HG03066 (cell line): ENCODE measurements at regions not wholly inside any gene's neighbourhood (a gene's known extent, or its start where the extent isn't known, plus 50 kb on each side); places are given as distances from the start of the nearest gene placed in this dataset.
"Not testable (repeated sequence)": the region's sequence is repeated elsewhere in the genome, so short reads cannot be mapped to it uniquely, and the experiment has no call there.

ENCODE experiments used
- ATAC-seq: cut with Tn5 transposase; IDR thresholded peaks from one replicate; pipeline ENCODE4 v1.9.1; 2021; ENCODE audit warnings: low read depth; ENCODE audit not compliant: unreplicated experiment

DNA sequence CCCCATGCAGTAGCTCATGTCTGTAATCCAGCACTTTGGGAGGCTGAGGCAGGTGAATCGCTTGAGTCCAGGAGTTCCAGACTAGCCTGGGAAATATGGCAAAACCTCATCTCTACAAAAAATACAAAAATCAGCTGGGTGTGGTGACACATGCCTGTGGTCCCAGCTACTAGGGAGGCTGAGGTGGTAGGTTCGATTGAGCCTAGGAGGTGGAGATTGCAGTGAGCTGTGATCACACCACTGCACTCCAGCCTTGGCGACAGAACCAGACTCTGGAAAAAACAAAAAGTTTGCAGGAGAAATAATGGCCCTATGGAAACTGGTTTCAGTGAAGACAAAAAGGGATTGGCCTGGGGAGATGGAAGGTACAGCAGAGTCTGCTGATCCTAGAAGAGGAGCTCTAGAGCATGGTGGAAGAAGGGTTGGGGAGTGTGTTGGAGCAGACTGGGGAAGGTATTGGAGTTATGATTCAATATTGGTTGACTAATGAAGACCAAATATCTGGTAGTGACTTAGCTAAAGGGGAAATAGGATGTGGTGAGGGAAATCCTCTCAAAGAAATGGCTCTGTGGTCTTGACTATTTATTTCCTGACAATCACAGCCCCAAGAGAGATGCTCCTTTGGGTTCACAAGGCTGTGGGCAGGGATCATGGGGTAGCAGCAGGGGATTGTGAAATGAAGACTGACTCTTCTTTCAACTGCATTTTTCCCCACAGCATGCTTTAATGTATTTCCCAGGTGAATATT is 281.9 kb downstream of the UTRN start:
- no peak for ATAC-seq

GRCh38 chr6:144568241-144568640 is 283.1 kb downstream of the UTRN start:
- ATAC-seq, result no peak

GRCh38 chr6:144572541-144572940 is 287.4 kb downstream of the UTRN start:
- ATAC-seq, result not testable (repeated sequence)

GRCh38 chr6:144574796-144575195 is 289.7 kb downstream of the UTRN start:
- ATAC-seq, result no peak

GRCh38 chr6:144575327-144575726 is 290.2 kb downstream of the UTRN start:
- no peak for ATAC-seq

- no peak for ATAC-seq
These were observed 291.7 kb downstream of the UTRN start for GRCh38 chr6:144576871-144577270.

GRCh38 chr6:144578385-144579350 is 293.5 kb downstream of the UTRN start:
- ATAC-seq, result no peak

GRCh38 chr6:144580039-144580438 is 294.9 kb downstream of the UTRN start:
- ATAC-seq, result no peak

- no peak for ATAC-seq
These were observed 295.6 kb downstream of the UTRN start for GRCh38 chr6:144580771-144581170.

DNA sequence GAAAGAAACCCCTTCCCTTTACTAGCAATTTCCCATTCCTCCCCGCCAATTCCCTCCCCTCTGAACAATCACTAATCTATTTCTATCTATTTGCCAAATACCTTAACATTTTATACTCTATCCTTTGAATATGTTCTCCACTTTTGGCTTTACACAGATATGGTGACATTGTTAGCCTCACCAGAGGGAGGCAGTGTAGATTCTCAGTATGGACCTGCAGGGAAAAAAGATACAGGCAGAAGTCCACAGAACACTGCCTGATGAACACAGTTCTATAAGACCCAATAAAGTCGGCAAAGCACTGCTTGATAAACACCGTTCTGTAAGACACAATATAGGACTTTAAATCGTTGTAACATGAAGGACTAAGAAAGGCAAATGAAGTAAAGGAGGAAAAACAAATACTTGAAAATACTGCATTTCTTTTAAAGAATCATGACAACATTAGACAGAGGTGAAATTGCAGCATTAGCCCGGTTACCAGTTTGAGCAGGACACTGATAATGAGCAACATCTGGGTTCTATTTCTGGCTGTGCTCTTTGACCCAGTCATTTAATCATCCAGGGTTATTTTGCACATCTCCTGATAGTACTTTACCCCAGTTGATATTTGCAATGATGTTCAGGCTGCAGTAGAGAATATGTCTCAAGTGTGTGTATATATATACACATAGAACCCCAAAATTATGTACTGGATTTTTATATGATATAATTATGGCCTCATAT is 296.8 kb downstream of the UTRN start:
- no peak for ATAC-seq

DNA sequence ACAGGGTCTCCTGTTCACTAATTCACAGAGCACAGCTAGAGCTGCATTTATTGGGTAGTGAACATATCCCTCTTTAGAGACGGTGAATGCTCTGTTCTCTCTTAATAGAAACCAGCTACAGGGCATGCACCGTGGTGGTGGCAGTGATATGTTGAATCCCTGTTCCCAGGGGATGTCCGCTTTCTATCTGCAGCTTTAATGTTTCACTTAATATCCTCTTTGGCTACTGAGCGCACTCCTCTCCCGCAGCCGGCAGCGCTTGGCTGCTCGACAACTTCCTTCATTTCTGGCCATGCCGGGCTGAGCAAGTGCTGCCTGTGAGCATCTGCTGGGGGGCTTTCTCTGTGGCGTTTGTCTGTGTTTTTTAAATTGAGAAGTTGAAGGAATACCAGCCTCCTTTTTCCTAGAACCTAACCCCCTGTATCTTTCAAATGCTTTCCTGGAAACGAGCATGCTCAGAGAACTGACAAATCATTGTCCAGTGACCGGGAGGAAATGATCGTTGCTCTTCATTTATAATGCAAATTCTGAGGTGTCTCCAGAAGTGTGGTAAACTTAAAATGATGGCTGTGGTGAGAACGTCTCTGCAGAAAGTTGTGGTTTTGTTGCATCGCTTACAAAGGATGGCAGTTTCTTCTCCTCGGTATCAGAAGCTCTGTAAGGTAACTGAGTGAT is 297.9 kb downstream of the UTRN start:
- ATAC-seq, result peak; percentile 95

DNA sequence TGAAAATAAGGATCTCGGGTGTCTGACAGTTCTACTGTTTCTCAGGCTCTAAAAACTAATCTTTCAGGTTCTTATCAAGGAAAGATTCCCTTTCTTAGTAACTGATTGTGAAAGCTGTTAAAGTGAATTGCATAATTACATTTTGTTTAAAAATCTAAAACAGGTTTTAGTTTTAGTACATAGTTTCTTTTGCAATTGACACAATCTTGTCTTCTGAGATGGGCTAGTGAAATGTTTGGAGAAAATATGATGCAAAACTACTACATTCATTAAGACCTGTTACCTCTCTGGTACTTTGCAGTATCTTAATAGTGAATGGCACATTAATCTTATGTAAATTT is 298.4 kb downstream of the UTRN start:
- ATAC-seq, result no peak

DNA sequence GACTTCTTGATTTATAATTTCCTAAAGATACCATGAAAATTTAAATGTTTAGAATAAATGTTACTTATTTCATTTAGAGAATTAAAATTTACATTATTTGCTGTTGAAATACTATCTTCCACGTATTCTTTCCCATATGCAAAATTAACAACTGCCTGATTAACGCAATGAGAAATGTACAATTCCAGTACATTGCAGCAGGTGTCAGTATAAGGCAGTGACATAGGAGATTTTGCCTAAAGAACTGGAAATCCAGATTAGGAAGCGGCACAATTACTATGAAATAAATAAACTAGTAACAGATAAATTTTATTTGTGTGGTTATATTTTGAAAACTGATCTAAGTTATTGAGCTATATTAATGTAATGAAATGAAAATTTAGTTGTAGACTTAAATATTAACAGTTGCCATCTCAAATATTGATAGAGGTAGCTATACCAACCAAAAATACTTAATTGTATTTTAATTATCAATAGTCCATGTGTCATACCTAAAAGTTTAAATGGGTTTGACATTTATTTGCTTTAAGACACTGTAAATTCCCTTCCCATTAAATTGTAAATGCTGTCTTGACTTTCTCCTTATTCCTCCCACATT is 300.2 kb downstream of the UTRN start:
- ATAC-seq, result no peak

DNA sequence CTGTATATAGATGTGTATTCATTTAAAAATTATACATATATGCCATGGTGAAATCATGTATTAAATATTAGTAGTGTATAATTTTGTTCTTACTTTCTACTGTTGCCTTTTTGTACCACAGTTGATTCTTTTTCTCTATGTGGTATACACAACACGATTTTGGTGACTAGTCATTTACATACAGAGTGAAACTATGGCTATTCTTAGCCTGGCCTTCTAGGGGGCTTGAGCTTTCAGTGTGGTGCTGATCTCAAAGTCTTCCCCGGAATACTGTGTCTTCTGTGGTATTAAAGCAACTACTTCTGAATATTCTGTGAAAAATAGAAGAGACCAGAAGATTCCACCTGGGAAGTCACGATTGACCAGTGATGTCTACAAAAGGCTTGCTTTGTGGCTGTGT is 301.9 kb downstream of the UTRN start:
- no peak for ATAC-seq

GRCh38 chr6:144588697-144589325 is 303.7 kb downstream of the UTRN start:
- ATAC-seq, result peak; percentile 64

GRCh38 chr6:144590532-144590931 is 305.4 kb downstream of the UTRN start:
- ATAC-seq, result no peak

- ATAC-seq, result no peak
These were observed 308.3 kb downstream of the UTRN start for GRCh38 chr6:144593392-144593791.

DNA sequence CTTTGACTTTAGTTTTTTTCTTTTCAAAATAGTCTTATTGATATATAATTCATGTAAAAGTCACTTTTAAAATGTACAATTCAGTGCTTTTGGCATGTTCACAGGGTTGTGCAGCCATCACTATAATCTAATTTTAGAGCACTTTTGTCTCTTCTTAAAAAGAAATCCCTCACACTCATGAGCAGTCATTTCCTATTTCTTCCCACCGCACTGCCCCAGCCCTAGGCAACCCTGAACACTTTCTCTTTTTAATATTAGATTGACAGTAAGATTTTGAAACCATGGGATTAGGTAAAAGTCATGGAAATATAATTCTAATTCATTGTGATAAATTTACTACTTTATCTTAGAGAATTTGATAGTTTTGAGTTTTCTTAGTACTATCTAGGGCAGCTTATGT is 309.4 kb downstream of the UTRN start:
- ATAC-seq, result no peak

DNA sequence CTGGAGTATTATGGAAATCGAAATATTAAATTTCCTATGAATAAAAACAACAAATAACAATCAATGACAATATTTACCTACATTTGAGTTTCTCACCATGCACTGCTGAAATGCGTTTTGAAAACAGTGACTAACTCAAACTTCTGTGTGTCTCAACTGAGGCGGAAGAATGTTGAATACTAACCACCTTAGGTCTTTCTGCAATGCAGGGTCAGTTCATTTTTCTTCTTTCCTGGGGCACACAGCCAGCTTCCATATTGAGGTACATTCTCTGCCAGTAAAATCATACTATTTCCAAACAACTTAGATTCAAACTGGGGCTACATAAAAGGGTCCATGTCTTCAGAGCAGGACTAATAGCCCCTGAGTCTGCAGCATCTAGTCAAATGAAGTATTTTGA is 310.1 kb downstream of the UTRN start:
- ATAC-seq, result no peak

DNA sequence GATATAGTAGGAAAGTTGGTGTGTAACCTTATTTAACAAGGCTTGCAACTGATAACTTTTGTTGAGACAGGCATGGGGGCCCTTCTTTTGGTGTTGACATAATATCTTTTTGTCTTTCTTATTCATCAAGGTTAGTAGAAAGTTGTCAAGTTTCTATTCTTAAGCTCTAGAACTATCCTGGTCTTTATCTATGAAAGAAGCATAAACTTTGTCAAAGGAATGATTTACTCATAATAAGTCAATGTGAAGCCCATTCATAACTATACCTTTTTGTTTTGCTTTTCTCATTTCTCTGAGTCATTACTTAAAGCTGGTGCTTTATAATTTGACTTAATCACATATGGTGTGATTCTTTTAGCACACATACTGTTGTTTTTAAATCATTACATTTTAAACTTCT is 312.4 kb downstream of the UTRN start:
- no peak for ATAC-seq
